H9 (cell line): ENCODE measurements at regions not wholly inside any gene's neighbourhood (a gene's known extent, or its start where the extent isn't known, plus 50 kb on each side); places are given as distances from the start of the nearest gene placed in this dataset.

Source experiments
- DNase-seq: peaks from one replicate; pipeline ENCODE4 v3.0.0-alpha.2; 2017
- H2AFZ ChIP-seq: one replicate; pipeline ENCODE4 v1.6.1; 2013; ENCODE audit warnings: mild to moderate bottlenecking, low read length, control low read depth, moderate library complexity
- H2AK5ac ChIP-seq: 2 replicates; pipeline ENCODE4 v1.6.1; 2013; ENCODE audit warnings: low read length, control low read depth, mixed read lengths; ENCODE audit not compliant: insufficient read length
- H2BK120ac ChIP-seq: one replicate; pipeline ENCODE4 v1.6.1; 2013; ENCODE audit warnings: low read depth, mild to moderate bottlenecking, low read length, control low read depth, inconsistent platforms; ENCODE audit not compliant: poor library complexity, severe bottlenecking
- H2BK12ac ChIP-seq: 2 replicates; pipeline ENCODE4 v1.6.1; 2013; ENCODE audit warnings: low read length, control low read depth, mixed read lengths, low read depth; ENCODE audit not compliant: insufficient read length
- H2BK15ac ChIP-seq: 2 replicates; pipeline ENCODE4 v1.6.1; 2013; ENCODE audit warnings: low read depth, low read length, control low read depth
- H2BK20ac ChIP-seq: one replicate; pipeline ENCODE4 v1.6.1; 2013; ENCODE audit warnings: low read depth, mild to moderate bottlenecking, low read length, control low read depth, inconsistent platforms; ENCODE audit not compliant: poor library complexity, severe bottlenecking
- H2BK5ac ChIP-seq: 2 replicates; pipeline ENCODE4 v1.6.1; 2013; ENCODE audit warnings: low read length, control low read depth, mixed read lengths; ENCODE audit not compliant: insufficient read length
- H3K14ac ChIP-seq: 2 replicates; pipeline ENCODE4 v1.6.1; 2013; ENCODE audit warnings: low read length, control low read depth; ENCODE audit not compliant: insufficient read depth
- H3K18ac ChIP-seq: 2 replicates; pipeline ENCODE4 v1.6.1; 2013; ENCODE audit warnings: low read depth, mild to moderate bottlenecking, mixed read lengths, low read length, control low read depth; ENCODE audit not compliant: insufficient read length
- H3K23ac ChIP-seq: 2 replicates; pipeline ENCODE4 v1.6.1; 2013; ENCODE audit warnings: low read length, control low read depth, mixed read lengths, low read depth; ENCODE audit not compliant: insufficient read length
- H3K23me2 ChIP-seq: 2 replicates; pipeline ENCODE4 v1.6.1; 2013; ENCODE audit warnings: low read depth, mild to moderate bottlenecking, mixed read lengths, low read length, control low read depth; ENCODE audit not compliant: insufficient read length, poor library complexity, severe bottlenecking
- H3K27ac ChIP-seq: 2 replicates; pipeline ENCODE4 v1.5.1; 2013; ENCODE audit warnings: low read length, control low read depth, mixed read lengths, low read depth; ENCODE audit not compliant: insufficient read length
- H3K27me3 ChIP-seq: 2 replicates; pipeline ENCODE4 v1.6.1; 2013; ENCODE audit warnings: low read length, control low read depth, inconsistent platforms; ENCODE audit not compliant: insufficient read depth
- H3K4ac ChIP-seq: 2 replicates; pipeline ENCODE4 v1.6.1; 2013; ENCODE audit warnings: low read depth, mild to moderate bottlenecking, control low read depth, inconsistent platforms, low read length, moderate library complexity
- H3K4me1 ChIP-seq: 2 replicates; pipeline ENCODE4 v1.6.1; 2013; ENCODE audit warnings: low read length, control low read depth, inconsistent platforms; ENCODE audit not compliant: insufficient read depth
- H3K4me2 ChIP-seq: 2 replicates; pipeline ENCODE4 v1.6.1; 2013; ENCODE audit warnings: low read length, control low read depth, mixed read lengths; ENCODE audit not compliant: insufficient read length, insufficient read depth
- H3K56ac ChIP-seq: 2 replicates; pipeline ENCODE4 v1.6.1; 2013; ENCODE audit warnings: low read depth, mild to moderate bottlenecking, mixed read lengths, low read length, control low read depth; ENCODE audit not compliant: insufficient read length
- H3K79me1 ChIP-seq: 2 replicates; pipeline ENCODE4 v1.6.1; 2013; ENCODE audit warnings: low read depth, mild to moderate bottlenecking, moderate library complexity, low read length, control low read depth, inconsistent platforms; ENCODE audit not compliant: insufficient read depth, poor library complexity, severe bottlenecking
- H3K79me2 ChIP-seq: 2 replicates; pipeline ENCODE4 v1.6.1; 2013; ENCODE audit warnings: low read length, control low read depth, inconsistent platforms; ENCODE audit not compliant: insufficient read depth
- H3K9ac ChIP-seq: 2 replicates; pipeline ENCODE4 v1.6.1; 2013; ENCODE audit warnings: low read length, control low read depth, mixed read lengths; ENCODE audit not compliant: insufficient read length; ENCODE audit errors: extremely low read depth
- H3K9me3 ChIP-seq: one replicate; pipeline ENCODE4 v1.6.1; 2013; ENCODE audit warnings: low read depth, low read length, inconsistent platforms; ENCODE audit not compliant: control insufficient read depth
- H3T11ph ChIP-seq: one replicate; pipeline ENCODE4 v1.6.1; 2013; ENCODE audit warnings: mild to moderate bottlenecking, low read length, control low read depth, inconsistent platforms
- H4K20me1 ChIP-seq: one replicate; pipeline ENCODE4 v1.6.1; 2013; ENCODE audit not compliant: control insufficient read depth, insufficient read length, insufficient read depth
- H4K5ac ChIP-seq: 2 replicates; pipeline ENCODE4 v1.6.1; 2013; ENCODE audit warnings: low read depth, mild to moderate bottlenecking, mixed read lengths, low read length, control low read depth; ENCODE audit not compliant: insufficient read length
- H4K8ac ChIP-seq: replicated peaks from 2 replicates; pipeline ENCODE4 v1.6.1; 2013; ENCODE audit warnings: low read length, control low read depth, mixed read lengths, low read depth; ENCODE audit not compliant: insufficient read length
- H4K91ac ChIP-seq: 2 replicates; pipeline ENCODE4 v1.6.1; 2013; ENCODE audit warnings: low read depth, mild to moderate bottlenecking, moderate library complexity, mixed read lengths, low read length, control low read depth; ENCODE audit not compliant: insufficient read length
- H3K27ac Mint-ChIP-seq, 3 experiments: 2 replicates in 2 of 3; 3 replicates in 1 of 3; pipeline ENCODE4 v1.8.0; 2020 to 2021; ENCODE audit warnings: mixed read lengths in 3 of 3, mild to moderate bottlenecking in 1 of 3, moderate library complexity in 1 of 3
- H3K27me3 Mint-ChIP-seq: 2 replicates; pipeline ENCODE4 v1.8.0; 2021; ENCODE audit warnings: low read depth, mild to moderate bottlenecking, moderate library complexity, mixed read lengths
- H3K36me3 Mint-ChIP-seq, 3 experiments: 2 replicates in 2 of 3; 3 replicates in 1 of 3; pipeline ENCODE4 v1.8.0; 2020 to 2021; ENCODE audit warnings: low read depth in 3 of 3, mixed read lengths in 3 of 3; ENCODE audit not compliant: insufficient read depth in 1 of 3
- H3K4me1 Mint-ChIP-seq, 2 experiments: 2 replicates each; pipeline ENCODE4 v1.8.0; 2020; ENCODE audit warnings: mixed read lengths in 2 of 2
- H3K4me3 Mint-ChIP-seq, 2 experiments: 2 replicates in 1 of 2; 3 replicates in 1 of 2; pipeline ENCODE4 v1.8.0; 2020 to 2021; ENCODE audit warnings: mild to moderate bottlenecking in 2 of 2, mixed read lengths in 2 of 2, moderate library complexity in 1 of 2
- H3K9me3 Mint-ChIP-seq, 2 experiments: 2 replicates in 1 of 2; 3 replicates in 1 of 2; pipeline ENCODE4 v1.8.0; 2020; ENCODE audit warnings: mild to moderate bottlenecking in 2 of 2, mixed read lengths in 2 of 2, moderate library complexity in 1 of 2
- CTCF ChIP-seq: fragments of 200-600 bp; sonication (generic); conservative IDR thresholded peaks from 3 replicates; pipeline ENCODE4 v1.8.0; 2021; ENCODE audit warnings: antibody characterized with exemption, mild to moderate bottlenecking
- WGBS: extraction: QIAGEN DNeasy Blood & Tissue Kit; methylation state at CpG from one replicate; pipeline ENCODE4 v1.1.7; 2013; ENCODE audit warnings: missing lambda C conversion rate, low lambda C conversion rate, mixed read lengths; ENCODE audit not compliant: insufficient read length; ENCODE audit errors: extremely low coverage; 5-methylcytosine and 5-hydroxymethylcytosine counted together

GRCh38 chr6:40860443-40860842 is 178.6 kb downstream of the UNC5CL start:
- Histone ChIP-seq H2BK12ac (no peak overlapping the region), H3K14ac (no peak overlapping the region), H2BK5ac (no peak overlapping the region), H3K27ac (no peak overlapping the region), H3K9me3 (no peaks in the 10 kb centered on the region), H3K27me3 (0 out of 2 replicates have a peak, but pooled peaks cover 2% of the 10 kb centered on the region), H2AK5ac (no peak overlapping the region), H2BK15ac (no peak overlapping the region), H3K23me2 (no peaks in the 10 kb centered on the region), H3K4me1 (no peaks in the 10 kb centered on the region), H3K56ac (no peak overlapping the region), H4K5ac (no peak overlapping the region), H4K8ac (no peak overlapping the region), H3K23ac (no peak overlapping the region), H3K4me2 (no peak overlapping the region), H3K18ac (no peak overlapping the region), H2BK20ac (no peak overlapping the region), H3T11ph (no peak overlapping the region), H2BK120ac (no peak overlapping the region), H3K79me2 (no peaks in the 10 kb centered on the region), H3K79me1 (no peaks in the 10 kb centered on the region), H3K4ac (no peak overlapping the region), H3K9ac (no peak overlapping the region), H4K20me1 (no peaks in the 10 kb centered on the region), H4K91ac (no peak overlapping the region), H2AFZ (no peak overlapping the region)
- Mint-ChIP-seq H3K4me3 (no peak overlapping the region), H3K4me1 (no peaks in the 10 kb centered on the region), H3K27me3 (peaks cover 10% of the 10 kb centered on the region), H3K36me3 (no peaks in the 10 kb centered on the region), H3K27ac (no peak overlapping the region), H3K9me3 (peaks cover 0 to 2% of the 10 kb centered on the region in 2 experiments; a peak in 2 of 5 replicates)
- no peak for DNase-seq
- no peak for TF ChIP-seq CTCF
- no CpG with 5 or more reads among the region's 2 CpGs for WGBS
